ENCODE measurements at regions not wholly inside any gene's neighbourhood (a gene's known extent, or its start where the extent isn't known, plus 50 kb on each side); places are given as distances from the start of the nearest gene placed in this dataset.

DNA sequence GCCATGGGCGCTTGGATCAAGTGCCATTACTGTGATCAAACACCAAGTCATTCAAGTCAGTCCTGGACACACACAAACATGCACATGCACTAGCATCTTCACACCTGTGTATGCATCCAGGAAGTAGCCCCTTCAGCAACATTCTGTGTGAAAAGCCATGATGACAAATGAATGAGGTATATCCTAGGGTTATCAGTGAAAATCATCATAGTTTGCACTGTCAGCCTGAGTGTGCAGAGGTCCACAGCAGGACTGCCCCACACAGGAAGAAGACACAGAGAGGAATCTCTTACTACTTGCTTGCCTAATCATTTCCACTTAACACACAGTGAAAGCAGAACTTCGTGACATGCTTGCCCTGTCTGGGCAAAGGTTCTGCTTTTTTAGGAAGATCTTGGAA lies 184.0 kb upstream of the ADO start:
- Histone ChIP-seq H3K4me1 (replicated peaks) (no peaks in the 10 kb centered on the region), H3K4me3 (no peak overlapping the region), H3K36me3 (no peaks in the 10 kb centered on the region), H3K27me3 (replicated peaks; ENCODE audit: insufficient read depth) (no peaks in the 10 kb centered on the region), H3K9me3 (no peaks in the 10 kb centered on the region), H3K27ac (no peak overlapping the region)
- TF ChIP-seq POLR2A (IDR thresholded peaks at IDR 0.05) (no peak), POLR2AphosphoS5 (IDR thresholded peaks at IDR 0.05) (no peak)
- TF ChIP-seq, protein P1, sequence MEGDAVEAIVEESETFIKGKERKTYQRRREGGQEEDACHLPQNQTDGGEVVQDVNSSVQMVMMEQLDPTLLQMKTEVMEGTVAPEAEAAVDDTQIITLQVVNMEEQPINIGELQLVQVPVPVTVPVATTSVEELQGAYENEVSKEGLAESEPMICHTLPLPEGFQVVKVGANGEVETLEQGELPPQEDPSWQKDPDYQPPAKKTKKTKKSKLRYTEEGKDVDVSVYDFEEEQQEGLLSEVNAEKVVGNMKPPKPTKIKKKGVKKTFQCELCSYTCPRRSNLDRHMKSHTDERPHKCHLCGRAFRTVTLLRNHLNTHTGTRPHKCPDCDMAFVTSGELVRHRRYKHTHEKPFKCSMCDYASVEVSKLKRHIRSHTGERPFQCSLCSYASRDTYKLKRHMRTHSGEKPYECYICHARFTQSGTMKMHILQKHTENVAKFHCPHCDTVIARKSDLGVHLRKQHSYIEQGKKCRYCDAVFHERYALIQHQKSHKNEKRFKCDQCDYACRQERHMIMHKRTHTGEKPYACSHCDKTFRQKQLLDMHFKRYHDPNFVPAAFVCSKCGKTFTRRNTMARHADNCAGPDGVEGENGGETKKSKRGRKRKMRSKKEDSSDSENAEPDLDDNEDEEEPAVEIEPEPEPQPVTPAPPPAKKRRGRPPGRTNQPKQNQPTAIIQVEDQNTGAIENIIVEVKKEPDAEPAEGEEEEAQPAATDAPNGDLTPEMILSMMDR (IDR thresholded peaks at IDR 0.05) = no peak
- 90% methylated on average over 2 of the region's 2 CpGs for WGBS
- DNase-seq (ENCODE audit: low spot score) = no peak
- intact Hi-C loops (cut with DNase I) = no loop called here

DNA sequence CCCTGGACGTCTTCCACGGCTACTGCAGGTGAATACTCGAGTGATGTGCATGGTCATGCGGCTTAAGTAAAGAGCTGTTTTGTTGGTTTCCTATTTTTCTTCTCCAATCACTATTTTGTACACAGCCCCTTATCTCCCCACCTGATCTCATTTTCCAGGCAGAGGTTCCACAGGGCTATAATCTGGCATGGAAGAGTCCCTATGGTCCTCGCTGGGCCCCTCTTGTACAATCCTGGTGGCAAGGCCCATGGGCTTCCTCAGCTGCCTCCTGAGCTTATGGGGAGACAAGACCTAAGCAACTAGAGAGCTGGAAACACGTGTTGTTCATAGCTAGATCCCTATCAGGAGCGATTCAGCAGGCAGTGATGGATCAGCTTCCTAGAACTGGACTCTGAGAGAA lies 181.3 kb upstream of the ADO start:
- H3K27me3 ChIP-seq (replicated peaks; ENCODE audit: insufficient read depth) = no peaks in the 10 kb centered on the region
- no peak overlapping the region for H3K27ac ChIP-seq
- WGBS = 81% methylated on average over 7 of the region's 7 CpGs
- H3K4me1 ChIP-seq (replicated peaks) = no peaks in the 10 kb centered on the region
- no peak for DNase-seq (ENCODE audit: low spot score)
- H3K36me3 ChIP-seq = no peaks in the 10 kb centered on the region
- no peak for TF ChIP-seq POLR2A (IDR thresholded peaks at IDR 0.05)
- no peak for TF ChIP-seq POLR2AphosphoS5 (IDR thresholded peaks at IDR 0.05)
- TF ChIP-seq, protein P1 (IDR thresholded peaks at IDR 0.05) = no peak
- H3K9me3 ChIP-seq = no peaks in the 10 kb centered on the region
- intact Hi-C loops (cut with DNase I) = no loop called here
- H3K4me3 ChIP-seq = no peak overlapping the region

DNA sequence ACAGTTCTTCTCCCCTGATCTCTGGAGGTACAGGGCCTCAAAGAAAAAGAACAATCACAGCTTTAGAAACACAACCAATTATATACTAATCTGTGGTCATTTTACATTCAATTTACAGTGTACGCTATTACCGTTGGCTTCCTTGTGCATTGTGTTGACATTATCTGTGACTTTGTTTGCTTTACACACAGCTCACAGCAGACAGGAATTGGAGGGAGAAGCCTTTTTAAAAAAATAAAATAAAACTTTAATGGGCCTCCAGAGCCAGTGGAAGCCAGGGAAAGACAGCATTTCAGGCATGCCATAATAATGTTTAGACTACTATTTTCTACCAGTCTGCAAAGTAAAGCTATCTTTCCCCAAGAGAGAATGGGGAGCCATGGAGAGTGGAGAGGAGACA lies 179.0 kb upstream of the ADO start:
- H3K4me3 ChIP-seq = no peak overlapping the region
- no peak for DNase-seq (ENCODE audit: low spot score)
- TF ChIP-seq, protein P1 (IDR thresholded peaks at IDR 0.05) = no peak
- TF ChIP-seq POLR2AphosphoS5 (IDR thresholded peaks at IDR 0.05) (no peak), POLR2A (IDR thresholded peaks at IDR 0.05) (no peak)
- H3K36me3 ChIP-seq = no peaks in the 10 kb centered on the region
- no peaks in the 10 kb centered on the region for H3K4me1 ChIP-seq (replicated peaks)
- no peaks in the 10 kb centered on the region for H3K9me3 ChIP-seq
- H3K27me3 ChIP-seq (replicated peaks; ENCODE audit: insufficient read depth) = no peaks in the 10 kb centered on the region
- intact Hi-C loops (cut with DNase I) = no loop called here
- H3K27ac ChIP-seq = no peak overlapping the region
- 18% methylated on average over 2 of the region's 2 CpGs for WGBS

DNA sequence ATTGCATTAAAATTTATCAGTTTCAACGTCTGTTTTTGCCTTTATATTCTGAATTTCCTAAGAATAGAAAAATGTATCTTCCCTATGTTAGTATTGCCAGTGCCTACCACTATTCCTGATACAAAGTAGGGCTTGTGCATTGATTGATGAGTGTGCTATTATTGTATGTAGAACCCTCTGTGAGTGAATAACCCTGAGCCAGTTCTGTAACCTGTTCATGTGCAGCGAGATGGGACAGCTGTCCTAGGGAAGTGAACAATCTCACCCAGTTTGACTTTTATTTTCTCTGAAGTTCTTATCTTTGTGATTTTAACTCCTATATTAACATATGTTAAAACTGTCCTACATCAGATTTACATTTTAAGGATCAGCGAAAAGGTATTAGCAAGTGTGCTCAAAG lies 178.4 kb upstream of the ADO start:
- intact Hi-C loops (cut with DNase I) = no loop called here
- no peak for DNase-seq (ENCODE audit: low spot score)
- H3K27me3 ChIP-seq (replicated peaks; ENCODE audit: insufficient read depth) = no peaks in the 10 kb centered on the region
- H3K36me3 ChIP-seq = no peaks in the 10 kb centered on the region
- no peak for TF ChIP-seq POLR2A (IDR thresholded peaks at IDR 0.05)
- TF ChIP-seq POLR2AphosphoS5 (IDR thresholded peaks at IDR 0.05) = no peak
- TF ChIP-seq, protein P1 (IDR thresholded peaks at IDR 0.05) = no peak
- no peaks in the 10 kb centered on the region for H3K4me1 ChIP-seq (replicated peaks)
- H3K27ac ChIP-seq = no peak overlapping the region
- no peaks in the 10 kb centered on the region for H3K9me3 ChIP-seq
- H3K4me3 ChIP-seq = no peak overlapping the region
- WGBS = 65% methylated on average over 3 of the region's 3 CpGs

DNA sequence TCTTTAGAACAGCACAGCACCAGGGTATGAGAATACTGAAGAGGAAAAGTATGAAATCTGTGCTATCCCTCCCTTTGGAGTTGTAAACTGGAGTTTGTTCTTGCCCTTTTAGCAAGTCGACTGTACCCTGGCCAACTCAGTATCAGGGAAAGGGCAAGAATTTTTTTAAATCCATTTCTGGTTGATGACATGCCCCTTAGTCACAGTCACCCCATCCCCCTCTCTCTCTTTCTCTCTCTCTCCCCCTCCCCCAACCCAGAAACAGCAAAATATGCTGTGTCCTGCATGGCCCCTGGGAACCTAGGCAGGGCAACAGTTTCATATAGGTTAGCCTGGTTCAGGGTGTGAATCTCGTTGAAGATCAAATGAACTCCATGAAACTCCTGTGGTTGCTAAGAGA lies 177.7 kb upstream of the ADO start:
- intact Hi-C loops (cut with DNase I) = no loop called here
- 34% methylated on average over 2 of the region's 2 CpGs for WGBS
- no peaks in the 10 kb centered on the region for H3K9me3 ChIP-seq
- no peak for TF ChIP-seq POLR2AphosphoS5 (IDR thresholded peaks at IDR 0.05)
- TF ChIP-seq, protein P1 (IDR thresholded peaks at IDR 0.05) = no peak
- no peak for TF ChIP-seq POLR2A (IDR thresholded peaks at IDR 0.05)
- H3K27ac ChIP-seq = no peak overlapping the region
- no peaks in the 10 kb centered on the region for H3K4me1 ChIP-seq (replicated peaks)
- no peak overlapping the region for H3K4me3 ChIP-seq
- no peaks in the 10 kb centered on the region for H3K27me3 ChIP-seq (replicated peaks; ENCODE audit: insufficient read depth)
- no peaks in the 10 kb centered on the region for H3K36me3 ChIP-seq
- no peak for DNase-seq (ENCODE audit: low spot score)
